ENCODE measurements at regions not wholly inside any gene's neighbourhood (a gene's known extent, or its start where the extent isn't known, plus 50 kb on each side); places are given as distances from the start of the nearest gene placed in this dataset.
"Not testable (repeated sequence)": the region's sequence is repeated elsewhere in the genome, so short reads cannot be mapped to it uniquely, and the experiment has no call there.

DNA sequence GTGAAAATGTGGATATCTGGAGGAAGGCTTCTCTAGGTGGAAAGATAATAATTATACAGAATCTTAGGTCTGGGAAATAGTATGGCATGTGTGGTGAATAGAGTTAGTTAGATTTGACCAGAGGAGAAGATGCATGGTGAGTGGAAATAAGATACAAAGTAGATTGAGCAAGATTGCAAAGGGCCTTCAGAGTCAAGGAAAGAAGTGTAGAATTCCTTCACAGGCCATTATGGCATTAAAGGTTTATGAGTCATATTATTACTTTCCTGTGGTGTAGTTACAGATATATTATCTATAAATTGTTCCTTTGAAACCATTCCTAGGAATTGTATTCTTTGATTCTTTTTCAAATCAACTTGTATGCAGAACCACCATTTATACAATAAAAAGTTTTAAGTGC lies 660.3 kb downstream of the SI start:
- TF ChIP-seq, protein P1, sequence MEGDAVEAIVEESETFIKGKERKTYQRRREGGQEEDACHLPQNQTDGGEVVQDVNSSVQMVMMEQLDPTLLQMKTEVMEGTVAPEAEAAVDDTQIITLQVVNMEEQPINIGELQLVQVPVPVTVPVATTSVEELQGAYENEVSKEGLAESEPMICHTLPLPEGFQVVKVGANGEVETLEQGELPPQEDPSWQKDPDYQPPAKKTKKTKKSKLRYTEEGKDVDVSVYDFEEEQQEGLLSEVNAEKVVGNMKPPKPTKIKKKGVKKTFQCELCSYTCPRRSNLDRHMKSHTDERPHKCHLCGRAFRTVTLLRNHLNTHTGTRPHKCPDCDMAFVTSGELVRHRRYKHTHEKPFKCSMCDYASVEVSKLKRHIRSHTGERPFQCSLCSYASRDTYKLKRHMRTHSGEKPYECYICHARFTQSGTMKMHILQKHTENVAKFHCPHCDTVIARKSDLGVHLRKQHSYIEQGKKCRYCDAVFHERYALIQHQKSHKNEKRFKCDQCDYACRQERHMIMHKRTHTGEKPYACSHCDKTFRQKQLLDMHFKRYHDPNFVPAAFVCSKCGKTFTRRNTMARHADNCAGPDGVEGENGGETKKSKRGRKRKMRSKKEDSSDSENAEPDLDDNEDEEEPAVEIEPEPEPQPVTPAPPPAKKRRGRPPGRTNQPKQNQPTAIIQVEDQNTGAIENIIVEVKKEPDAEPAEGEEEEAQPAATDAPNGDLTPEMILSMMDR (IDR thresholded peaks at IDR 0.05; ENCODE audit: low read depth, low read length, missing control alignments) = no peak
- H3K4me3 ChIP-seq (replicated peaks; ENCODE audit: low read depth, low read length) = no peak overlapping the region
- no peak for DNase-seq (ENCODE audit: extremely low read depth, low read depth)

DNA sequence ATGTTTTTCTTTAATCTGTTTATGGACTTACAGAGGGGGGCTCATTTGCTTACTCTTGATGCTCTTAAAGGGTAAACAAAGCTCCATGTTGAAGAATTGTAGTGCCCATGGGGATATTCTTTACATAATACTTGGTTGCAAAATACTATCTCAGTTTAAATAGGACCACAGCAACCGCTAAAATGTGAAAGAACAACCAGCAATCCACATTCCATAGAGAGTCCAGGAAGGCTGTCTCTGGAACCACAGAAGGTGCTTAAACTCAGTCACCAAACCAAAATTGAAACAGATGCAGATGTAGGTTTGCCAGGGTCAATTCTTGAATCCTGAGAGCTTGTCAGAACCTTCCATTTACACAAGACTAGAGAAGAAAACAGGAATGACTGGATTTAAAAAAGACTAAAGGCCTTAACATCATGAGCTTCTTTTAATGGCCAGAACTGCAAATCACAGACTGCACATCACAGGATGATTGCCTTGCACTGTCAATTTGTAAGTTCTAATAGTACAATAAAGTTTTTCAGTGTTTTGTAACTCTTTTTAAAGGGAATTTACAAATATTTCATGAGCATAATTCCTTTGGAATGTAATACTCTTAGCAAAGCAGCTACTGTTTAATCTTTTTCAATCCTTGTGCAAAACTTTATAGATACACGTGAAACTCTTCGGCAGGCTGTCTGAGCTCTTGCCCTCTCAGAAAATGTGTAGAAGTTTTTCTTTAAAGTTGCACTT lies 661.6 kb downstream of the SI start:
- no peak overlapping the region for H3K4me3 ChIP-seq (replicated peaks; ENCODE audit: low read depth, low read length)
- DNase-seq (ENCODE audit: extremely low read depth, low read depth) = no peak
- TF ChIP-seq, protein P1 (IDR thresholded peaks at IDR 0.05; ENCODE audit: low read depth, low read length, missing control alignments) = no peak

DNA sequence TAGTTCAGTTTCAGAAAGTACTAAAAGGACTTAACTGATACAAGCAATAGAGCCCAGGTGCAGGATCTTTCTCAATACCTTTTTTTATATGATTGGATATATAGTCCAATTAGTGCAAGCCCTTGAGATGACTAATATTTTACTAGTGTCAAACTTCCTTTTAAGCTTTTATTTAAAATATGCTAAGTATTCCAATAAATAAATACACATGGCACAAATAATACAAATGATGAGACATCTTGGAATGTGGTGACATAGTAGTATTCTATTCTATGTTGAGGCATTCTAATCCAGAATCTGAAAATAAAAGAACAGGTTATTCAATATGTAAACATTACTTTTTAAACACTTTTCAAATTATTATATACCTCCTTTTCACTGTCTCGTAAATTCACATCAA lies 670.0 kb downstream of the SI start:
- no peak for DNase-seq (ENCODE audit: extremely low read depth, low read depth)
- no peak overlapping the region for H3K4me3 ChIP-seq (replicated peaks; ENCODE audit: low read depth, low read length)
- TF ChIP-seq, protein P1 (IDR thresholded peaks at IDR 0.05; ENCODE audit: low read depth, low read length, missing control alignments) = no peak

DNA sequence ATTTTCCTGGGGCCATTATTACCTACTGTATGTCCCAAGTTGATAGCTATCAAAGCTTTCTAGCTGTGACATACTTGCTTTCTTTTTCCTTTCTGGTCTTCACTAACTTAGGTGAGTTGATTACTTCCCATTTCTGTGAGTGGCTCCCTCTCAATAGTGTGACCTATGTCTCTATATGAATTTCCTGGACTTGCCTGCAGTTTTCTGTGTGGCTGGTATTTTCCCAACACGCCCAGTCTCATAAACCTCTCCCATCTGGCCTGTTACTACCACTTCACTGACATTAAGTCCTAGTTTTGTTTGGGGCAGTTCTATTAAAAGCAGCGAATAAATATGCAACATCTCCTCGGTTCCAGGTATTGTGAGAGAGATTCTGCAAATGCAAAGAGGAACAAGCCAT lies 671.2 kb downstream of the SI start:
- TF ChIP-seq, protein P1 (IDR thresholded peaks at IDR 0.05; ENCODE audit: low read depth, low read length, missing control alignments) = no peak
- H3K4me3 ChIP-seq (replicated peaks; ENCODE audit: low read depth, low read length) = no peak overlapping the region
- DNase-seq (ENCODE audit: extremely low read depth, low read depth) = no peak

DNA sequence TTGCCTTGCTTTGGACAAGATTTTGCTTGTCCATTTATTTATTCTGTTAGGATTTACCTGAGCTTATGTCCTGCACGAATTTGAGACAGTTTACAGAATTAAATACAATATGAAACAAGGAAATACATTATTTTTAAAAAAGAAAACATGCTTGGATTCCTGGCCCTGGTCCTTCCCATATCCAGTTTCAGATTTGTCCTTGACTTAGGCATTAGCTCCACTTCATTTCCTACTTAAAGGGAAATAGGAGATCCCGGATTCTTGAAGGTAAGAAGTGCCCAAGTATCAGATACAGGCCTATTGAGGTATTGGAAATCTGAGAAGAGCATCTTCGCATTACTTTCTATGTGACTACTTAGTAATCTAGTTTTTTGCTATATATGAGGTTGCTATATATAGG lies 672.0 kb downstream of the SI start:
- TF ChIP-seq, protein P1 (IDR thresholded peaks at IDR 0.05; ENCODE audit: low read depth, low read length, missing control alignments) = no peak
- no peak for DNase-seq (ENCODE audit: extremely low read depth, low read depth)
- H3K4me3 ChIP-seq (replicated peaks; ENCODE audit: low read depth, low read length) = no peak overlapping the region

DNA sequence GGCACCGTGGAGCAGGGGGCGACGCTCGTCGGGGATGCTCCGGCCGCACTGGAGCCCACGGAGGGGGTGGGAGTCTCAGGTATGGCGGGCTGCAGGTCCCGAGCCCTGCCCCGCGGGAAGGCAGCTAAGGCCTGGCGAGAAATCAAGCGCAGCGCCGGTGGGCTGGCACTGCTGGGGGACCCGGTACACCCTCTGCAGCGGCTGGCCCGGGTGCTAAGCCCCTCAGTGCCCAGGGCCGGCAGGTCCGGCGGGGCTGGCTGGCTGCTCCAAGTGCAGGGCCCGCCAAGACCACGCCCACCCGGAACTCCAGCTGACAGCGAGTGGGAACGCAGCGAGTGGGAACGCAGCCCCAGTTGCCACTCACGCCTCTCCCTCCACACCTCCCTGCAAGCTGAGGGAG lies 676.4 kb downstream of the SI start:
- DNase-seq (ENCODE audit: extremely low read depth, low read depth) = no peak
- TF ChIP-seq, protein P1 (IDR thresholded peaks at IDR 0.05; ENCODE audit: low read depth, low read length, missing control alignments) = no peak
- H3K4me3 ChIP-seq (replicated peaks; ENCODE audit: low read depth, low read length) = no peak overlapping the region

DNA sequence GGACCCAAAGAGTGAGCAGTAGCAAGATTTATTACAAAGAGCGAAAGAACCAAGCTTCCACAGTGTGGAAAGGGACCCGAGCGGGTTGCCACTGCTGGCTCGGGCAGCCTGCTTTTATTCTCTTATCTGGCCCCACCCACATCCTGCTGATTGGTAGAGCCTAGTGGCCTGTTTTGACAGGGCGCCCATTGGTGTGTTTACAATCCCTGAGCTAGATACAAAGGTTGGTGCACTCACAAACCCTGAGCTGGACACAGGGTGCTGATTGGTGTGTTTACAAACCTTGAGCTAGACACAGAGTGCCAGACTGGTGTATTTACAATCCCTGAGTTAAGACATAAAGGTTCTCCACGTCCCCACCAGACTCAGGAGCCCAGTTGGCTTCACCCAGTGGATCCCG lies 676.9 kb downstream of the SI start:
- not testable (repeated sequence) for DNase-seq (ENCODE audit: extremely low read depth, low read depth); H3K4me3 ChIP-seq (replicated peaks; ENCODE audit: low read depth, low read length)

Measured in HFF-Myc (cell line).